Loucy (cell line): ENCODE measurements at regions not wholly inside any gene's neighbourhood (a gene's known extent, or its start where the extent isn't known, plus 50 kb on each side); places are given as distances from the start of the nearest gene placed in this dataset.

ENCODE experiments used
- H2AFZ ChIP-seq: fragments of 200-600 bp; sonication (generic); 2 replicates; pipeline ENCODE4 v1.6.0; 2016; ENCODE audit warnings: antibody characterized with exemption, mild to moderate bottlenecking, low read length, moderate library complexity
- H3F3A ChIP-seq: fragments of 200-600 bp; 2 replicates; pipeline ENCODE4 v1.6.0; 2016; ENCODE audit warnings: antibody characterized with exemption, low read depth, mild to moderate bottlenecking
- H3K27me3 ChIP-seq: fragments of 200-600 bp; sonication (generic); 2 replicates; pipeline ENCODE4 v1.6.1; 2014; ENCODE audit warnings: low read length, mild to moderate bottlenecking; ENCODE audit not compliant: insufficient read depth, poor library complexity, severe bottlenecking
- H3K36me3 ChIP-seq: fragments of 200-600 bp; sonication (generic); 2 replicates; pipeline ENCODE4 v1.6.1; 2016; ENCODE audit warnings: low read length; ENCODE audit not compliant: insufficient read depth
- H3K4me1 ChIP-seq: fragments of 200-600 bp; sonication (generic); 2 replicates; pipeline ENCODE4 v1.5.1; 2014; ENCODE audit warnings: low read length, mild to moderate bottlenecking; ENCODE audit not compliant: insufficient read depth, poor library complexity, severe bottlenecking
- H3K4me2 ChIP-seq: fragments of 200-600 bp; sonication (generic); 2 replicates; pipeline ENCODE4 v1.6.0; 2014; ENCODE audit warnings: antibody characterized with exemption, low read length, low read depth, mild to moderate bottlenecking; ENCODE audit not compliant: poor library complexity, severe bottlenecking
- H3K4me3 ChIP-seq: fragments of 200-600 bp; sonication (generic); 2 replicates; pipeline ENCODE4 v1.5.1; 2014; ENCODE audit warnings: low read length, mild to moderate bottlenecking, mixed read lengths; ENCODE audit not compliant: poor library complexity, severe bottlenecking
- H3K79me2 ChIP-seq: fragments of 200-600 bp; sonication (generic); 2 replicates; pipeline ENCODE4 v1.6.1; 2014; ENCODE audit warnings: low read length; ENCODE audit not compliant: insufficient read depth
- H3K9ac ChIP-seq: fragments of 200-600 bp; sonication (generic); 2 replicates; pipeline ENCODE4 v1.6.0; 2014; ENCODE audit warnings: mild to moderate bottlenecking, low read depth, low read length, moderate library complexity; ENCODE audit not compliant: poor library complexity, severe bottlenecking
- H3K9me2 ChIP-seq: fragments of 200-600 bp; sonication (generic); replicated peaks from 2 replicates; pipeline ENCODE4 v1.6.1; 2016; ENCODE audit warnings: low read depth, low read length, mixed read lengths
- H3K9me3 ChIP-seq: fragments of 200-600 bp; sonication (generic); 2 replicates; pipeline ENCODE4 v1.6.1; 2014; ENCODE audit warnings: mild to moderate bottlenecking, antibody characterized with exemption, low read length, low read depth; ENCODE audit not compliant: insufficient read depth
- H4K20me1 ChIP-seq: fragments of 200-600 bp; sonication (generic); 2 replicates; pipeline ENCODE4 v1.6.0; 2014; ENCODE audit warnings: antibody characterized with exemption, low read length, mild to moderate bottlenecking; ENCODE audit not compliant: insufficient read depth, poor library complexity, severe bottlenecking
- CTCF ChIP-seq: fragments of 200-600 bp; sonication (generic); conservative IDR thresholded peaks from 2 replicates; pipeline ENCODE4 v1.5.1; 2014; ENCODE audit warnings: mild to moderate bottlenecking, antibody characterized with exemption, low read length
- EZH2phosphoT487 ChIP-seq: fragments of 200-600 bp; IDR thresholded peaks from 2 replicates; pipeline ENCODE4 v1.6.1; 2018; ENCODE audit warnings: antibody characterized with exemption, mild to moderate bottlenecking, moderate library complexity, borderline replicate concordance

DNA sequence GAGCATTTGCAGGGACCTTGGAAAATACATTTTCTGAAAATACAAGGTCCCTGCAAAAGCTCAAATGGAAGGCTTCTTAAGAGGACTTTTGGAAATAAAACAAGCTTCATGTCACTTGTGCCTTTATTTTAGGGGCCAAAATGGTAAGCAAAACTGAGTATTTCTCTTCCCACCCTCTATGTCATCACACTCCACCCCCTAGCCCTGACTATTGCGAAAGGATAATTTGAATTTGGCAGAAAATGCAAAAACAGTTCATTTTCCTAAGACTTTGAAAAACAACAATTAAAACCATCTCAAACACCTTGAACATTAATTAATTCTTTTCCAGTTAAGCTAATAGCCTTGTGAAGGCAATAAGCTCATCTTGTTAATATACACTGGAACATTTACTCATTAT lies 201.7 kb downstream of the TM2D1 start:
- Histone ChIP-seq H3K9me3 (no peaks in the 10 kb centered on the region), H3K4me1 (no peaks in the 10 kb centered on the region), H4K20me1 (no peaks in the 10 kb centered on the region), H2AFZ (no peak overlapping the region), H3K36me3 (no peaks in the 10 kb centered on the region), H3K79me2 (no peaks in the 10 kb centered on the region), H3K9me2 (no peaks in the 10 kb centered on the region), H3F3A (no peaks in the 10 kb centered on the region), H3K27me3 (no peaks in the 10 kb centered on the region), H3K4me2 (no peak overlapping the region), H3K9ac (no peak overlapping the region), H3K4me3 (no peak overlapping the region)
- no peak for TF ChIP-seq CTCF
- no peak for TF ChIP-seq EZH2phosphoT487

GRCh38 chr1:61520401-61520800 lies 204.5 kb downstream of the TM2D1 start:
- Histone ChIP-seq H3K9me2 (no peaks in the 10 kb centered on the region), H3F3A (no peaks in the 10 kb centered on the region), H3K9me3 (no peaks in the 10 kb centered on the region), H3K4me2 (no peak overlapping the region), H4K20me1 (no peaks in the 10 kb centered on the region), H3K79me2 (no peaks in the 10 kb centered on the region), H3K9ac (no peak overlapping the region), H3K4me1 (no peaks in the 10 kb centered on the region), H3K4me3 (no peak overlapping the region), H3K36me3 (no peaks in the 10 kb centered on the region), H3K27me3 (no peaks in the 10 kb centered on the region), H2AFZ (peak overlapping the region; percentile 56; the same call in 1 of the 2 replicates)
- no peak for TF ChIP-seq CTCF
- TF ChIP-seq EZH2phosphoT487: no peak

DNA sequence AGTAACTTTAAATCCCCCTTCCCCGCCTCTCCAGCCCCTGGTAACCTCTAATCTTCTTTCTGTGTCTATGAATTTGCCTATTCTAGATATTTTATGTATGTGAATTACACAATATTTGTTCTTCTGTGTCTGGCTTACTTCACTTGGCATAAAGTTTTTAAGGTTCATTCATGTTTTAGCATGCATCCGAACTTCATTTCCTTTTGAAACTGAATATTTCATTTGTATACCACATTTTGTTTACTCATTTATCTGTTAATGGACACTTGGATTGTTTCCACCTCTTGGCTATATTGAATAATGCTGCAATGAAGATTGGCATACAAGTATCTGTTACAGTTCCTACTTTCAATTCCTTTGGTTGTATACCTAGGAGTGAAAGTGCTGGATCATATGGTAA lies 205.3 kb downstream of the TM2D1 start:
- H3K9me2 ChIP-seq: no peaks in the 10 kb centered on the region
- H3K4me2 ChIP-seq: no peak overlapping the region
- peak overlapping the region; percentile 6; the same call in 1 of the 2 replicates for H2AFZ ChIP-seq
- no peaks in the 10 kb centered on the region for H3K27me3 ChIP-seq
- no peak for TF ChIP-seq CTCF
- TF ChIP-seq EZH2phosphoT487: no peak
- H3K4me3 ChIP-seq: no peak overlapping the region
- no peaks in the 10 kb centered on the region for H4K20me1 ChIP-seq
- H3K9me3 ChIP-seq: no peaks in the 10 kb centered on the region
- H3K36me3 ChIP-seq: no peaks in the 10 kb centered on the region
- H3K4me1 ChIP-seq: no peaks in the 10 kb centered on the region
- no peaks in the 10 kb centered on the region for H3F3A ChIP-seq
- no peak overlapping the region for H3K9ac ChIP-seq
- no peaks in the 10 kb centered on the region for H3K79me2 ChIP-seq
